Retinal pigment epithelial cell (primary cell): ENCODE measurements at regions not wholly inside any gene's neighbourhood (a gene's known extent, or its start where the extent isn't known, plus 50 kb on each side); places are given as distances from the start of the nearest gene placed in this dataset.

ENCODE experiments used
- DNase-seq: peaks from one replicate; pipeline ENCODE4 v3.0.0-alpha.2; 2010; ENCODE audit warnings: low read depth
- H3K4me3 ChIP-seq: 2 replicates; pipeline ENCODE4 v1.5.1; 2011; ENCODE audit warnings: mild to moderate bottlenecking, low read length, control low read depth, moderate library complexity
- TF ChIP-seq, protein P1 (sequence below): conservative IDR thresholded peaks from 2 replicates; pipeline ENCODE4 v1.5.1; 2011; ENCODE audit warnings: low read depth, low read length, control low read depth, inconsistent platforms

- H3K4me3 ChIP-seq, result no peak overlapping the region
- TF ChIP-seq, protein P1, sequence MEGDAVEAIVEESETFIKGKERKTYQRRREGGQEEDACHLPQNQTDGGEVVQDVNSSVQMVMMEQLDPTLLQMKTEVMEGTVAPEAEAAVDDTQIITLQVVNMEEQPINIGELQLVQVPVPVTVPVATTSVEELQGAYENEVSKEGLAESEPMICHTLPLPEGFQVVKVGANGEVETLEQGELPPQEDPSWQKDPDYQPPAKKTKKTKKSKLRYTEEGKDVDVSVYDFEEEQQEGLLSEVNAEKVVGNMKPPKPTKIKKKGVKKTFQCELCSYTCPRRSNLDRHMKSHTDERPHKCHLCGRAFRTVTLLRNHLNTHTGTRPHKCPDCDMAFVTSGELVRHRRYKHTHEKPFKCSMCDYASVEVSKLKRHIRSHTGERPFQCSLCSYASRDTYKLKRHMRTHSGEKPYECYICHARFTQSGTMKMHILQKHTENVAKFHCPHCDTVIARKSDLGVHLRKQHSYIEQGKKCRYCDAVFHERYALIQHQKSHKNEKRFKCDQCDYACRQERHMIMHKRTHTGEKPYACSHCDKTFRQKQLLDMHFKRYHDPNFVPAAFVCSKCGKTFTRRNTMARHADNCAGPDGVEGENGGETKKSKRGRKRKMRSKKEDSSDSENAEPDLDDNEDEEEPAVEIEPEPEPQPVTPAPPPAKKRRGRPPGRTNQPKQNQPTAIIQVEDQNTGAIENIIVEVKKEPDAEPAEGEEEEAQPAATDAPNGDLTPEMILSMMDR, result no peak
- DNase-seq, result no peak
Measured at GRCh38 chr5:111668477-111669414, 88.2 kb downstream of the NREP start.

- TF ChIP-seq, protein P1, result no peak
- DNase-seq, result no peak
Measured at GRCh38 chr5:111667128-111667736, 89.8 kb downstream of the NREP start.

GRCh38 chr5:111656580-111656979 lies 100.4 kb downstream of the NREP start:
- DNase-seq, result no peak
- TF ChIP-seq, protein P1, result no peak
- H3K4me3 ChIP-seq, result no peak overlapping the region

More at GRCh38 chr5:111667128-111667736, 89.8 kb downstream of the NREP start:
- no peak overlapping the region for H3K4me3 ChIP-seq

GRCh38 chr5:111655169-111655924 lies 101.6 kb downstream of the NREP start:
- DNase-seq, result no peak
- H3K4me3 ChIP-seq, result no peak overlapping the region
- TF ChIP-seq, protein P1, result no peak

- no peak overlapping the region for H3K4me3 ChIP-seq
- TF ChIP-seq, protein P1, result no peak
Measured at GRCh38 chr5:111653408-111653807, 103.6 kb downstream of the NREP start.

GRCh38 chr5:111649516-111649915 lies 107.5 kb downstream of the NREP start:
- peak; percentile 48 for DNase-seq
- H3K4me3 ChIP-seq, result no peak overlapping the region
- TF ChIP-seq, protein P1, result no peak

More at GRCh38 chr5:111653408-111653807, 103.6 kb downstream of the NREP start:
- no peak for DNase-seq
